KMS-11 (cell line): ENCODE measurements at regions not wholly inside any gene's neighbourhood (a gene's known extent, or its start where the extent isn't known, plus 50 kb on each side); places are given as distances from the start of the nearest gene placed in this dataset.

Experiments
- H2AFZ ChIP-seq: fragments of 200-600 bp; sonication (generic); 2 replicates; pipeline ENCODE4 v1.6.1; 2016; ENCODE audit warnings: antibody characterized with exemption, mixed run types, low read depth
- H3K27ac ChIP-seq: fragments of 200-600 bp; sonication (generic); 2 replicates; pipeline ENCODE4 v1.6.1; 2016; ENCODE audit warnings: mild to moderate bottlenecking, mixed run types
- H3K27me3 ChIP-seq: fragments of 200-600 bp; sonication (generic); 2 replicates; pipeline ENCODE4 v1.6.1; 2017; ENCODE audit warnings: mild to moderate bottlenecking, low read depth, mixed run types, moderate library complexity; ENCODE audit not compliant: insufficient read depth
- H3K36me3 ChIP-seq: fragments of 200-600 bp; sonication (generic); 2 replicates; pipeline ENCODE4 v1.6.1; 2017; ENCODE audit warnings: mild to moderate bottlenecking, mixed run types; ENCODE audit not compliant: insufficient read depth
- H3K4me1 ChIP-seq: fragments of 200-600 bp; sonication (generic); 2 replicates; pipeline ENCODE4 v1.6.1; 2016; ENCODE audit warnings: mild to moderate bottlenecking, low read depth, mixed run types; ENCODE audit not compliant: poor library complexity, severe bottlenecking
- H3K4me2 ChIP-seq: fragments of 200-600 bp; sonication (generic); 2 replicates; pipeline ENCODE4 v1.7.0; 2016; ENCODE audit warnings: mild to moderate bottlenecking, mixed run types
- H3K4me3 ChIP-seq: fragments of 200-600 bp; sonication (generic); IDR thresholded peaks from 2 replicates; pipeline ENCODE4 v1.6.1; 2017; ENCODE audit warnings: low read depth, low read length, mixed read lengths; ENCODE audit not compliant: insufficient read depth
- H3K79me2 ChIP-seq: fragments of 200-600 bp; sonication (generic); 2 replicates; pipeline ENCODE4 v1.6.1; 2016; ENCODE audit warnings: low read depth, mixed run types; ENCODE audit not compliant: insufficient read depth
- H3K9ac ChIP-seq: fragments of 200-600 bp; sonication (generic); 2 replicates; pipeline ENCODE4 v1.6.1; 2016; ENCODE audit warnings: mild to moderate bottlenecking, mixed run types
- H4K20me1 ChIP-seq: fragments of 200-600 bp; sonication (generic); 2 replicates; pipeline ENCODE4 v1.6.1; 2016; ENCODE audit warnings: mild to moderate bottlenecking, mixed run types; ENCODE audit not compliant: insufficient read depth
- CTCF ChIP-seq: fragments of 200-600 bp; sonication (generic); conservative IDR thresholded peaks from 2 replicates; pipeline ENCODE4 v1.6.1; 2017; ENCODE audit warnings: low read depth, mild to moderate bottlenecking, antibody characterized with exemption, low read length, moderate library complexity, mixed read lengths

GRCh38 chr2:225937625-225938187, 538.2 kb downstream of the NYAP2 start:
- no peak overlapping the region for H3K4me2 ChIP-seq
- H4K20me1 ChIP-seq = no peaks in the 10 kb centered on the region
- H3K4me3 ChIP-seq = no peak overlapping the region
- TF ChIP-seq CTCF = no peak
- H3K4me1 ChIP-seq = peaks cover 12% of the 10 kb centered on the region
- H3K36me3 ChIP-seq = no peaks in the 10 kb centered on the region
- H3K9ac ChIP-seq = no peak overlapping the region
- no peaks in the 10 kb centered on the region for H3K27me3 ChIP-seq
- H3K79me2 ChIP-seq = no peaks in the 10 kb centered on the region
- no peak overlapping the region for H3K27ac ChIP-seq
- H2AFZ ChIP-seq = no peak overlapping the region

GRCh38 chr2:225932811-225933413, 533.4 kb downstream of the NYAP2 start:
- no peaks in the 10 kb centered on the region for H3K36me3 ChIP-seq
- no peak overlapping the region for H3K4me2 ChIP-seq
- H4K20me1 ChIP-seq = no peaks in the 10 kb centered on the region
- H3K27me3 ChIP-seq = no peaks in the 10 kb centered on the region
- TF ChIP-seq CTCF = no peak
- H3K27ac ChIP-seq = no peak overlapping the region
- no peaks in the 10 kb centered on the region for H3K79me2 ChIP-seq
- no peak overlapping the region for H3K4me3 ChIP-seq
- no peaks in the 10 kb centered on the region for H3K4me1 ChIP-seq
- H2AFZ ChIP-seq = no peak overlapping the region
- no peak overlapping the region for H3K9ac ChIP-seq

GRCh38 chr2:225930687-225931086, 531.2 kb downstream of the NYAP2 start:
- H2AFZ ChIP-seq = no peak overlapping the region

GRCh38 chr2:225920621-225921220, 521.2 kb downstream of the NYAP2 start:
- Histone ChIP-seq H3K27ac (no peak overlapping the region), H3K27me3 (no peaks in the 10 kb centered on the region), H2AFZ (no peak overlapping the region), H3K4me1 (no peaks in the 10 kb centered on the region), H3K4me3 (no peak overlapping the region), H3K9ac (no peak overlapping the region), H3K36me3 (no peaks in the 10 kb centered on the region), H4K20me1 (no peaks in the 10 kb centered on the region), H3K79me2 (no peaks in the 10 kb centered on the region), H3K4me2 (no peak overlapping the region)
- TF ChIP-seq CTCF = no peak

More at GRCh38 chr2:225930687-225931086, 531.2 kb downstream of the NYAP2 start:
- Histone ChIP-seq H4K20me1 (no peaks in the 10 kb centered on the region), H3K4me2 (no peak overlapping the region), H3K9ac (no peak overlapping the region), H3K36me3 (no peaks in the 10 kb centered on the region), H3K4me3 (no peak overlapping the region), H3K27me3 (no peaks in the 10 kb centered on the region), H3K27ac (no peak overlapping the region), H3K4me1 (no peaks in the 10 kb centered on the region), H3K79me2 (no peaks in the 10 kb centered on the region)
- TF ChIP-seq CTCF = no peak
